GM12873 (cell line): ENCODE measurements at regions not wholly inside any gene's neighbourhood (a gene's known extent, or its start where the extent isn't known, plus 50 kb on each side); places are given as distances from the start of the nearest gene placed in this dataset.

Experiments
- TF ChIP-seq, protein P1 (sequence below): IDR thresholded peaks from 2 replicates; pipeline ENCODE4 v1.5.1; 2012; ENCODE audit warnings: low read depth, mild to moderate bottlenecking, moderate library complexity, low read length, control low read depth; ENCODE audit not compliant: insufficient read depth; ENCODE audit errors: missing control alignments

DNA sequence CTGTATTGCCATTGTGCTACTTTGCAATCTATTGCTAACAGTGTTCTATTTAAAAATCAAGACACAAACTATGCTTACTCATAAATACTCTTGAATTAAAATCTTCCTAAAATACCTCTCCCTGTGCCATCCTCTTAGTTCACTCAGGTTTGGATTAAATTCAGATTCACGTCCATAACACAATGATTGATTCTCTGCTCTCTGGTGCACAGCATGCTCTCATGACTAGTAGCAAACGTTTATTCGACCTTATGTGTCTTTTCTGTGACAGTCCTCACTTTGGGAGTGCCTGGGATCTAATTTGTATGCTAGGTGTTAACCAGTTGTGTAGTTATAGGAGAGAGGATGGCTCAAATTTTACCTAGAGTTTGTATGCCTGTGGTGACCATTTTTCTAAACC lies 270.4 kb upstream of the FKBP1C start:
- TF ChIP-seq, protein P1, sequence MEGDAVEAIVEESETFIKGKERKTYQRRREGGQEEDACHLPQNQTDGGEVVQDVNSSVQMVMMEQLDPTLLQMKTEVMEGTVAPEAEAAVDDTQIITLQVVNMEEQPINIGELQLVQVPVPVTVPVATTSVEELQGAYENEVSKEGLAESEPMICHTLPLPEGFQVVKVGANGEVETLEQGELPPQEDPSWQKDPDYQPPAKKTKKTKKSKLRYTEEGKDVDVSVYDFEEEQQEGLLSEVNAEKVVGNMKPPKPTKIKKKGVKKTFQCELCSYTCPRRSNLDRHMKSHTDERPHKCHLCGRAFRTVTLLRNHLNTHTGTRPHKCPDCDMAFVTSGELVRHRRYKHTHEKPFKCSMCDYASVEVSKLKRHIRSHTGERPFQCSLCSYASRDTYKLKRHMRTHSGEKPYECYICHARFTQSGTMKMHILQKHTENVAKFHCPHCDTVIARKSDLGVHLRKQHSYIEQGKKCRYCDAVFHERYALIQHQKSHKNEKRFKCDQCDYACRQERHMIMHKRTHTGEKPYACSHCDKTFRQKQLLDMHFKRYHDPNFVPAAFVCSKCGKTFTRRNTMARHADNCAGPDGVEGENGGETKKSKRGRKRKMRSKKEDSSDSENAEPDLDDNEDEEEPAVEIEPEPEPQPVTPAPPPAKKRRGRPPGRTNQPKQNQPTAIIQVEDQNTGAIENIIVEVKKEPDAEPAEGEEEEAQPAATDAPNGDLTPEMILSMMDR, result no peak

- TF ChIP-seq, protein P1, result no peak
Observed at GRCh38 chr6:62942000-62942399, 269.3 kb upstream of the FKBP1C start.

DNA sequence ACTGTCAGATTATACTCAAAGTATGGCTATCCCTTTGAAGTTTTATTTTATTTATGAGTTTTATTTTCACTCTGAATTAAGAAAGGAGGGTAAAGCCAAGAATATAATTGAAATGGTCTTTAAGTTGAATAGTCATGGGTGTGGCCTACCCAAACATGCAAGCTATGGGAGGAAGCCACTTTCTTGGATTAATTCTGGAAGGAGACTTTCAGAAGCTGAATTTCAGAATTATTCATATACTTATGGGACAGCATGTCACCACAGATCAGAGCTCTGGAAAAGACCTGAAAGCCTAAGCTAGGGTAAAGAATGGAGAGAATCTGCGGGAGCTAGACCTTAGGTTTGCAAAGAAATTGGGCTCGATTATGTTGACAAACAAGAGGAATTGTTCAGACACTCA lies 242.4 kb upstream of the FKBP1C start:
- TF ChIP-seq, protein P1, result no peak

DNA sequence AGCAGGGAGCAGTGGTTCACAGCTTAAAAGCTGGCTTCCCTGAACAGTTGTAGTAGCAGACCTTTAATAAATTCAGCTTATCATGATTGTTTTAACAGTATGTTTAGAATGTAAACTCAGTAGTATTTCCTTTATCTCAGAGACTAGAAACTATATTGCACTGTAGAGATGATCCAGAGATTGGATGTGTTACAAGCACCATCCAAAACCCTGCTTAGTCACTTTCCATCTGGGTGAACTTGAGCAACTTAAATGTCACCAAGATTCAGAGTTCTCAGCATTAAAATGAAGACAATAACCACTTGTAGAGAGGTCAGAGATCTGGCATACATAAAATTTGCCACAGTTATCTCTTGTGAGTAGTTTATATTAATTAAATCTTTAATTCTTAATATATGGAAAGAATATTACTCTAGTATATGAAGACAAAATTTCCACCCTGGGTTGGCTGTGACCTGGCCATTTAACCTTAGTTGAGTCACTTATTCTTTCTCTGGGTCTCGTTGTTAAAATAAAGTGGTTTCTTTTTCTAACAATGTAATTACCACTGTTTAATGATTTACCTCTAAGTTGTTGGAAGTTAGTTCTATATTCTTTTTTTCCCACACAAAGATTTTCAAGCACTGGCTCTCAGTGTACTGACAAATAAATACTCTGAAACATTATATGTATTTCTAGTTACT lies 239.2 kb upstream of the FKBP1C start:
- TF ChIP-seq, protein P1, result no peak

DNA sequence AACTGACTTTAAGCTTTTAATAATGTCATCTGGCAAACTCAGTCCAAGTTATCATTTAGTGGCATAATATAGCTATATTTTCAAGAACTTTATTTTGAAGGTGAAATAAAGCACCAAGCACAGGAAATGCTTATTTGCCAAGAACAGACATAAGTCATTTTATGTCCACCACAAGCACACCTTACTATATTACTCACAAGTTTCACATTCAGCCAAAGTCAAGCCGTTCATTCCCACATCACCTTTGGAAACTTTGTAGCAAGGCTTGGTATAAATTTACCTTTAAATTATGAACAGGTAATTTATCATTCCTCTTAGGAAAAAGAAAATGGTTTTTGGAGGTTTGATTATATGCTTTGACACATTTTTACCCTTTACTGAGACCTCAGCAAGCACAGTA lies 236.8 kb upstream of the FKBP1C start:
- TF ChIP-seq, protein P1, result no peak

- TF ChIP-seq, protein P1, result no peak
Observed at GRCh38 chr6:62976566-62976965, 234.7 kb upstream of the FKBP1C start.

- TF ChIP-seq, protein P1, result no peak
Observed at GRCh38 chr6:62978920-62979319, 232.3 kb upstream of the FKBP1C start.
